Esophagus muscularis mucosa (tissue), 3 donors: ENCODE measurements at regions not wholly inside any gene's neighbourhood (a gene's known extent, or its start where the extent isn't known, plus 50 kb on each side); places are given as distances from the start of the nearest gene placed in this dataset.

Experiments
- CTCF ChIP-seq, 3 experiments: fragments of 200-600 bp in 2 of 3; fragments of 450-650 bp in 1 of 3; sonication (generic) in 2 of 3; IDR thresholded peaks; one replicate each; pipeline ENCODE4 v1.5.1; 2017 to 2019; ENCODE audit warnings: antibody characterized with exemption in 3 of 3, mild to moderate bottlenecking in 2 of 3, moderate library complexity in 1 of 3
- POLR2A ChIP-seq: fragments of 450-650 bp; IDR thresholded peaks from one replicate; pipeline ENCODE4 v1.6.1; 2017; ENCODE audit warnings: antibody characterized with exemption, moderate library complexity, mild to moderate bottlenecking, low read depth
- POLR2AphosphoS5 ChIP-seq, 2 donors: sonication (generic); formaldehyde crosslinking; IDR thresholded peaks; one replicate each; pipeline ENCODE4 v1.6.1; 2017; ENCODE audit warnings: antibody characterized with exemption in 2 of 2

GRCh38 chr1:166573199-166573598 is 266.1 kb upstream of the POGK start:
- TF ChIP-seq CTCF (IDR thresholded peaks at IDR 0.05) (no peak), POLR2A (no peak), POLR2AphosphoS5 (IDR thresholded peaks at IDR 0.05) (no peak)
